H54 (cell line): ENCODE measurements at regions not wholly inside any gene's neighbourhood (a gene's known extent, or its start where the extent isn't known, plus 50 kb on each side); places are given as distances from the start of the nearest gene placed in this dataset.
"Not testable (repeated sequence)": the region's sequence is repeated elsewhere in the genome, so short reads cannot be mapped to it uniquely, and the experiment has no call there.

Experiments
- DNase-seq: peaks from one replicate; pipeline ENCODE4 v3.0.0; 2011; ENCODE audit warnings: low spot score, mixed read lengths; ENCODE audit not compliant: insufficient read length
- FAIRE-seq: peaks from 3 replicates; lab custom pipeline; 2011; peaks lifted over from hg19 to GRCh38; lab: Jason Lieb, UNC
- POLR2A ChIP-seq: IDR thresholded peaks from 2 replicates; pipeline ENCODE4 v1.6.1; 2011; ENCODE audit warnings: low read depth, mild to moderate bottlenecking, low read length

GRCh38 chr9:87781331-87781730 lies 55.4 kb downstream of the CTSL start:
- FAIRE-seq, result no peak
- DNase-seq, result no peak
- TF ChIP-seq POLR2A, result no peak

GRCh38 chr9:87783180-87783579 lies 57.3 kb downstream of the CTSL start:
- no peak for TF ChIP-seq POLR2A
- DNase-seq, result no peak
- no peak for FAIRE-seq

GRCh38 chr9:87785315-87785970 lies 59.5 kb downstream of the CTSL start:
- DNase-seq, FAIRE-seq: not testable (repeated sequence)

GRCh38 chr9:87786423-87786822 lies 60.5 kb downstream of the CTSL start:
- no peak for TF ChIP-seq POLR2A
- DNase-seq, result no peak
- FAIRE-seq, result no peak

- FAIRE-seq (no peak), DNase-seq (no peak)
- TF ChIP-seq POLR2A, result no peak
These were observed 61.0 kb downstream of the CTSL start for GRCh38 chr9:87786876-87787275.

- DNase-seq, result no peak
- no peak for FAIRE-seq
- TF ChIP-seq POLR2A, result no peak
These were observed 61.8 kb downstream of the CTSL start for GRCh38 chr9:87787735-87788134.

- peak; percentile 96 for FAIRE-seq
These were observed 66.9 kb downstream of the CTSL start for GRCh38 chr9:87792831-87793288.

GRCh38 chr9:87793292-87793691 lies 67.4 kb downstream of the CTSL start:
- peak; percentile 89 for FAIRE-seq
- TF ChIP-seq POLR2A, result no peak
- peak; percentile 79 for DNase-seq

More at GRCh38 chr9:87792831-87793288, 66.9 kb downstream of the CTSL start:
- TF ChIP-seq POLR2A, result no peak
- peak; percentile 94 for DNase-seq

- no peak for FAIRE-seq
- DNase-seq, result no peak
- TF ChIP-seq POLR2A, result no peak
These were observed 69.3 kb downstream of the CTSL start for GRCh38 chr9:87795178-87795577.

- DNase-seq (no peak), FAIRE-seq (no peak)
- TF ChIP-seq POLR2A, result no peak
These were observed 70.3 kb downstream of the CTSL start for GRCh38 chr9:87796196-87796595.

- FAIRE-seq (no peak), DNase-seq (no peak)
- TF ChIP-seq POLR2A, result no peak
These were observed 72.4 kb downstream of the CTSL start for GRCh38 chr9:87798261-87798833.

- TF ChIP-seq POLR2A, result no peak
- FAIRE-seq, result no peak
- DNase-seq, result no peak
These were observed 73.6 kb downstream of the CTSL start for GRCh38 chr9:87799503-87799902.

- no peak for FAIRE-seq
These were observed 74.5 kb downstream of the CTSL start for GRCh38 chr9:87800456-87800855.

GRCh38 chr9:87801013-87801412 lies 75.1 kb downstream of the CTSL start:
- DNase-seq, result no peak
- TF ChIP-seq POLR2A, result no peak
- FAIRE-seq, result no peak

More at GRCh38 chr9:87800456-87800855, 74.5 kb downstream of the CTSL start:
- TF ChIP-seq POLR2A, result no peak
- DNase-seq, result no peak

- no peak for FAIRE-seq
- TF ChIP-seq POLR2A, result no peak
These were observed 77.2 kb downstream of the CTSL start for GRCh38 chr9:87803166-87803565.

More at GRCh38 chr9:87803166-87803565, 77.2 kb downstream of the CTSL start:
- no peak for DNase-seq
